Fibroblast of the aortic adventitia (primary cell): ENCODE measurements at regions not wholly inside any gene's neighbourhood (a gene's known extent, or its start where the extent isn't known, plus 50 kb on each side); places are given as distances from the start of the nearest gene placed in this dataset.

Experiments used
- DNase-seq: peaks from one replicate; pipeline ENCODE4 v3.0.0-alpha.2; 2010; ENCODE audit warnings: low read depth
- H3K4me3 ChIP-seq: 2 replicates; pipeline ENCODE4 v1.5.1; 2011; ENCODE audit warnings: low read depth, mild to moderate bottlenecking, control low read depth, low read length, moderate library complexity
- TF ChIP-seq, protein P1 (sequence below): IDR thresholded peaks from 2 replicates; pipeline ENCODE4 v1.5.1; 2011; ENCODE audit warnings: mild to moderate bottlenecking, low read length, control low read depth, inconsistent platforms; ENCODE audit not compliant: insufficient read depth

DNA sequence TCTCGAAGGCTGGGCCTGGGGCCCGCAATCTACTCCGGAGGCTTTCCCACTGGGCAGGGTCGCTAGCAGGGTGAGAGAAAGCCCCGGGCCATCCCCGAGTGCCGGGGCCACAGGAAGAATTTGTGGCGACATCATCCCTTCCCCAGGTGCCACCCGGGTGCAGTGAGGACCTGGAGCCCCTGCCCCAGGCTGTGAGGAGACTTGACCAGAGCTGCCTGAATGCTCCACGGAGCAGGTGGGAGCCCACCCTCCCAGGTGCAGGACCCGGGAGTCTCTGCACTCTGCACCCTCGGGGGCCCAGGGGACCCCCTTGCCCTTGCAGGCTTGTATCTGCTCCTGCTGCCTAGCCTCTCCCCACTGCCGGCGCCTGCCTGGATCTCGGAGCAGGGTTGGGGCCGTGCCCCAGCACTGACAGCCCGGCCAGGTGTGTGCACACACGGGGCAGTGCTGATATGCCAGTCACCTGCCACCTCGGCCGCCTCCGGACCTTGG lies 67.5 kb upstream of the RGS7 start:
- peak overlapping the region; percentile 69 for H3K4me3 ChIP-seq
- TF ChIP-seq, protein P1, sequence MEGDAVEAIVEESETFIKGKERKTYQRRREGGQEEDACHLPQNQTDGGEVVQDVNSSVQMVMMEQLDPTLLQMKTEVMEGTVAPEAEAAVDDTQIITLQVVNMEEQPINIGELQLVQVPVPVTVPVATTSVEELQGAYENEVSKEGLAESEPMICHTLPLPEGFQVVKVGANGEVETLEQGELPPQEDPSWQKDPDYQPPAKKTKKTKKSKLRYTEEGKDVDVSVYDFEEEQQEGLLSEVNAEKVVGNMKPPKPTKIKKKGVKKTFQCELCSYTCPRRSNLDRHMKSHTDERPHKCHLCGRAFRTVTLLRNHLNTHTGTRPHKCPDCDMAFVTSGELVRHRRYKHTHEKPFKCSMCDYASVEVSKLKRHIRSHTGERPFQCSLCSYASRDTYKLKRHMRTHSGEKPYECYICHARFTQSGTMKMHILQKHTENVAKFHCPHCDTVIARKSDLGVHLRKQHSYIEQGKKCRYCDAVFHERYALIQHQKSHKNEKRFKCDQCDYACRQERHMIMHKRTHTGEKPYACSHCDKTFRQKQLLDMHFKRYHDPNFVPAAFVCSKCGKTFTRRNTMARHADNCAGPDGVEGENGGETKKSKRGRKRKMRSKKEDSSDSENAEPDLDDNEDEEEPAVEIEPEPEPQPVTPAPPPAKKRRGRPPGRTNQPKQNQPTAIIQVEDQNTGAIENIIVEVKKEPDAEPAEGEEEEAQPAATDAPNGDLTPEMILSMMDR = no peak
- DNase-seq = no peak

DNA sequence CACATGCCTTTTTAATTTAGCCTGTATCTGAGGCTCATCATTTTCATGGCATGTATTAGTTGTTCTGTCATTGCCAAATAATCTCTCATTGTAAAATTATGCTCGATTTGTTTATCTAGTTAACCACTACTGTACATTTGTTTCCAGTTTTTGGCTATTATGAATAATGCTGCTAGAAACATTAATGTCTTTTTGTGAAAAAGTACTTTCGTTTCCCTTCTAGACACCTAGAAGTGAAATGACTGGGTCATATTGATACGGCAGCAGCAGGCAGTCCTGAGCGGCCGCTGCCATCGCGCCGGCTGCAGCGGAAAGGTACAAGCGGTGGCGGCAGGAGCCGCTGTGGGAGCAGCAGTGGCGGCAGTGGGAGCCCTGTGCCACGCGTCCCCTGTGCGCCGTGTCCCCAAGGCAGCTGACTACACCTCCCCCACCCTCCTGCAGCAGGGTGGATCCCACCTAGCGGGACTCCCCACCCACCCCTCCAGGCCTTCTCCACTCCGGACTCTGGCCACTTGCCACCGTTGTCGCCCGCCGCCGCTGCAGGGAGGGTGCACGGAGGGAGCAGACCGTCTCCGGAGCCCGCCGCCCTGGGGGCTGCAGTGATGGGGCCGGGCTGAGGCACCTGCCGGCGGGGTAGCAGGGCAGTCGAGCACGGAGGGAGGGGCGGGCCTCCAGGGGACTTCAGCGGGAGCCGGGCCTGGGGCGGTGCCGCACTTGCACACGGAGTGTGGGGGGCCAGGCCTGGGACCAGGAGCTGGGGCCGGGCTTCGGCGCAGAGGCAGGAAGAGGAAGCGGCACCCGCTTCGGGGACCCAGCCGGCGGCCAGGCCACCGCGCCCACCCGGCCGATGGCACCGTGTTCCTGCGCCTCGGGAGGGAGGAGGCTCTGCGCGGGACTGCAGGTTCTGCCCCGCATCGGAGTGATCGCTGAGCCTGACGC lies 66.8 kb upstream of the RGS7 start:
- H3K4me3 ChIP-seq = peak overlapping the region; percentile 69
- TF ChIP-seq, protein P1 = no peak
- peak; percentile 47 for DNase-seq

DNA sequence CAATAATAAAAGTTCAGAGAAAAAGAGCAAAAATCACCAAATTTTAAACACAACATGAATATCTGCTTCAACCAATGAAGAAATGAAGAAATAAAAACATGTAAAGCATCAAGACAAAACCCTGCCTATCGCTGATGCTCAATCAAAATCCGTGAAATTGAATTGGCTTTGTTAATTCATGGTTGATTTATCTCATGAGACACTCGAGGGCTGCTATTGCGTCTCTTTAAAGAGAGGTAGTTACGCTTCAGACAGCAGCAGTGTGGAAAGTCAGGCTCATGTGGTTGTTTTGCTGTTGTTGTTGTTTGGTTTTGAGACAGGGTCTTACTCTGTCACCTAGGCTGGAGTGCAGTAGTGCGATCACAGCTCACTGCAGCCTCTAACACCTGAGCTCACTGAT lies 65.5 kb upstream of the RGS7 start:
- TF ChIP-seq, protein P1 = no peak
- DNase-seq = no peak
- no peak overlapping the region for H3K4me3 ChIP-seq

DNA sequence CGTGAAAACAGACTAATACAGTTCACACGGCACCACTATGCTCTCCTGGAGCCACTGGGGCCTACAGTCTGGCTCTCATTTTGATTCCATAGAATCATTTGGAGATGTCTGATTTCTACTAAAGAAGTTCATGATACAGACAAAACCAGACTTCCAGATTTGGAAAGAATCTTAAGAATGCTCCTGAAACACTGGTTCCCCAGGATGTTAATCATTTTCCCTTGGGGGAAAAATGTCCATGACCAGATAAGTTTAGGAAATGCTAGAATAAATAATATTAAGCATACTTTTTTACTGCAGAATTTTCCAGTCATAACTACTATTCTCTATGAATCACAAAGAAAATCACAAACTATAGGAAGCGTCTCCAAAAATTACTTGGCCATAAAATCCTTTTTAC lies 63.0 kb upstream of the RGS7 start:
- TF ChIP-seq, protein P1 = no peak
- peak; percentile 35 for DNase-seq
- no peak overlapping the region for H3K4me3 ChIP-seq

DNA sequence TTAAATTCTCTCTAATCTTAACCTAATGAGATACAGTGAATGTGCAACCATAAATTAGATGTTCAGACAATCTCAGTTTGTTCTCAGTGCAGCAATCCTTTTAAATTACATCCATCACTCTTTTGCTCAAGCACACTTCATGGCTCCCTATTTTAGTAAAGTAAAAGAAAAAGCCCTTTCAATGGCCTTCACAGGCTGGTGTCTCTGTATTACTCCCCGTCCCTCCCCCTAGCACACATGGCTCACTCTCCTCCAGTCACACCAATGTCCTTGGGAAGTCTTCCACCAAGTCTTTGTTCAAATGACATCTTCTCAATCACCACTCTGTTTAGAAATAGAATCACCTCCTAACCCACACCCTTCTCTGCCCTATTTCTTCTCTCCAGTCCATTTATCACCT lies 60.3 kb upstream of the RGS7 start:
- H3K4me3 ChIP-seq = no peak overlapping the region
- TF ChIP-seq, protein P1 = no peak
- no peak for DNase-seq

DNA sequence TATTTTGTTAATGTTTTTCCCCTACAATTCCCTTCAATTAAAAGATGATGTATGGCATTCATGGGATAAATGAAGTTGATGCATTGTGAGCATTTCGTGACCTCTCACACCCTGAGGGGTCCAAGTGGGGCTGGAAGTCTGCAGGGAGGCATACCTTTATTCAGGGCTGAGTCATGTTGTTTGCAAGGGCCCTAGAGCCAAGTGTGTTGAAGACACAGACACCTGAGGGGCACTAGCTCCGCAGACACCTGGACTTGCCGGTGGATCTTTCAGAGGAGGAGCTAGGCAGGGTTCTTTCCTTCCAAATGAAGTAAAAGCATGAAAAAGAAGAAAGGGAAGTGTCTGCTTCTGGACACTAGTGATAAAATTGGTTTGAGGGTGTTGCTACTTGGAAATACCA lies 57.0 kb upstream of the RGS7 start:
- TF ChIP-seq, protein P1 = no peak
- no peak for DNase-seq
- no peak overlapping the region for H3K4me3 ChIP-seq

DNA sequence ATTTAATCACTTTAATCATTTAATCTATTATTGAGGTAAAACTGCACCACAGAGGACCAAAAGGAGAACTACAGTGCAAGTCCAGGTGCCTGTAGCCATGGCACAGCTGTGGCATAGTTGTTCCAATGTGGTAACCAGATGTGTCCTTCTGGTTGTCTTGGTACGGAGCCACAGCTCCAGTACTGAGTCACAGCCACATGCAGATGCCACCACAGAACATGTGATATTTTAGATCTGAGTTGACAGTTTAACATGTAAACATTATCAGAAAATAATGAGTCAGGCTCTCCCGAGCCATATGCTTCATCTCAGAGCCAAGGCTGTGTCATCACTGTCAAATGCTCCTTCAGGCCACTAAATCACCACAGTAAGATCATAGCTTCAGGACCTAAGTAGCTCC lies 56.4 kb upstream of the RGS7 start:
- H3K4me3 ChIP-seq = no peak overlapping the region
- peak; percentile 73 for DNase-seq
- TF ChIP-seq, protein P1 = no peak
